Nucleus accumbens (tissue), 56 donors: ENCODE measurements at regions not wholly inside any gene's neighbourhood (a gene's known extent, or its start where the extent isn't known, plus 50 kb on each side); places are given as distances from the start of the nearest gene placed in this dataset.

ENCODE experiments used
- DNase-seq, 56 donors: peaks; one replicate each; lab custom pipeline; 2025; lab: John Stamatoyannopoulos, UW

- DNase-seq = peak in 3 of 56 donors; percentile 0 to 5 (median 2)
Measured at GRCh38 chr16:72371307-72372086, 199.5 kb upstream of the PMFBP1 start.

- no peak for DNase-seq
Measured at GRCh38 chr16:72369274-72369673, 197.3 kb upstream of the PMFBP1 start.

DNA sequence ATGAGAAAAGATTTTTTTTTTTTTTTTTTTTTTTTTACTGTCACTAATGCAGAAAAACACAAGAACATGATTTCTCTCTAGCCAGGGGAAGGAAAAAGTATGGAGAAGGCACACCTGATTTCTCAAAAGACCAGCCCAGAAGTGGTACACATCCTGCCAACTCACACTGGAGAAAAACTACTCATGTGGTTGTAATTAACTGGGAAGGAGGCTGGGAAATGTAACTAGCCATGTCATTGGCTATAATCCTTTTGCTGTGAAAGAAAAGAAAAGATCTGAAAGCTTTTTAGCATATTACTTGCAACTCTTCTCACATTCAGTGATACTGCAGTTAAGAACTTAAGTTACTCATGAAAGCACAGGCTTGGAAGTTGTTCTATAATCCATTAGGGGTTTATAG is 195.9 kb upstream of the PMFBP1 start:
- no peak for DNase-seq

GRCh38 chr16:72362973-72363372 is 191.0 kb upstream of the PMFBP1 start:
- DNase-seq = no peak

- no peak for DNase-seq
Measured at GRCh38 chr16:72362476-72362875, 190.5 kb upstream of the PMFBP1 start.

DNA sequence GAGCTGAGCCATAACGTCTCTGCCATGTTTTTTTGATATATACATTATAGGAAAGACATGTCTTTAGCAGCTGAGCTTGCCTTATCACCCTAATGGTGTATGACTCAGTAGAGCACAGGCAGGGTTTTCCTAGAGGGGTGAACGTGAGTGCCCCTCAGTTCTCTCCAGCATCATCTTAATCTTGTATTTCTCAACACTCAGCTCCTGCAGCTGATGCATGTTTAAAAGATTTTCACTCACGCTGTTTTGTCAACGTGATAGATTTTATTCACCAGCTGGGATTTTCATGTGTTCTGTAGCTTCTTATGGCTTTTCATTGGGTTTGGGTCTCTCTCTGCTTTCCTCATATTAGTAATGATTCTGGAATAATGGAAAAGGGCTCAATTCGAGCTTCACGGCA is 186.0 kb upstream of the PMFBP1 start:
- DNase-seq = no peak

DNA sequence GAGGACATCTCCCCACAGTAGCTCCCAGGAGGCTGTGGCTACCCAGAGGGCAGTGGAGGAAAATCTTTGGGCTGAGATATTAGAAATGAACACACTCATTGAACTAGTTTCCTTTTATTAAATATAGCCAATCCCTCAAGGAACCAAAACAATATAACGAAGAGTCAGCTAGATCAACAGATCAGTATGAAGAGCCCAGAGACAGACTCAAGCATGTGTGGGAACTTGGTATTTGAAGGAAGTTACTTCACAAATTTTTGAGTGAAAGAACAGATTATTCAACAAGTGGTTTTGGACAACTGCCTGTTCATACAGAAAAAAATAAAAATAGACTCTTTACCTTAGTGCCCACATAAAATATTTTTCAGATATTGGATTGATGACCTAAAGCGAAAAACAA is 183.6 kb upstream of the PMFBP1 start:
- no peak for DNase-seq

- DNase-seq = no peak
Measured at GRCh38 chr16:72349719-72350118, 177.8 kb upstream of the PMFBP1 start.

DNA sequence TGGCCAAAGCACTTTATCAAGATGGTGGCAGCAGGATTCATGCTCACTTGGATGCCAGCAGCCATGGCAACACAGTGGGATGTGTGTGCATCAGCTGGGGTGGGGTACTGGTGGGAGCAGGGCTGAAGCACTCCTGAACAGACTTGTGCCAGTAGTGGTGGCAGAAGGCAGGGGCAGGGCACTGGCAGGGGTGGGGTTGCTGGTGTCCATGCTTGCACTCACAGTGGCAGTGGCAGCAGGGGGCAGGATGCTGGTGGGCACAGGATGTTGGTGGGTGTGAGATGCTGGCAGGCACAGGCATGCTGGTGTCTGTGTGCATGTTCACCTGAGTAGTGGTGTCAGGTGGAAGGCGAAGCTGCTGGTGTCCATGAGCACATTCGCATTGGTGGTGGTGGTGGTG is 161.0 kb upstream of the PMFBP1 start:
- no peak for DNase-seq

- no peak for DNase-seq
Measured at GRCh38 chr16:72324578-72324977, 152.6 kb upstream of the PMFBP1 start.

DNA sequence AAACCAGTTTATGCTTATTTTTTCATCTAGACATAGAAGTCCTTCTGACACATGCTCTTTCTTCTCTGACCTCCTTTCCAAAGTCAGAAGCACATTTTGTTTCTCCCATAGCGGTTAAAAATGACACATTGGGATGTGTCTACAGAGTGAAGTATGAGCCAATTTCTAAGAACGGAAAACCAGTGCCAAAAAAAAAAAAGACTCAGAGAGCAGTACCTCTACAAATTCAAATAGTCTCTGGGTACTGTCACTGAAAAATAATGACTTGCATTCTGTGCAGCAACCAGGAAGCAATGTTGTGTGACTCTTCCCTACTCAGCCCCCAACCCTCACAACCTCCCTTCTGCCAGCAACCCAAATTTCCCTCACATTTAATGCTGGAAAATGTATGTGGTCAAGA is 145.5 kb upstream of the PMFBP1 start:
- DNase-seq = no peak

DNA sequence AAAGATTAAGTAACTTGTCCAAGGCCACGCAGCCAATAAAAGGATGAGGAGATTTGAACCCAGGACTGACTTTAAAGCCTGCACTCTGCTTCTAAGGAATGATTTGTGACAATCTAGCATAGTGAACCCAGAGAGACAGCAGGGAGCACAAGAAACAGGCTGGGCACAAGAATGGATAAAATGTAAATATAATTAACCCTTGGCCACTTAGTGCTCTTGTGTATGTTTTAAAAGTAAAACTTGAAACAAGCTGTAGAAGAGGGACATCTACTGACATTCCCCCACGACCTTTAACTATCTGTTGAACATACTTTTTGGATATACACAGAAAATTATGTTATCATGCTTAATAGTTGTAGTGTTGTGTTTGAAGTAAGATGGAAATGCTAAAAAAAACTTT is 141.9 kb upstream of the PMFBP1 start:
- DNase-seq = no peak

DNA sequence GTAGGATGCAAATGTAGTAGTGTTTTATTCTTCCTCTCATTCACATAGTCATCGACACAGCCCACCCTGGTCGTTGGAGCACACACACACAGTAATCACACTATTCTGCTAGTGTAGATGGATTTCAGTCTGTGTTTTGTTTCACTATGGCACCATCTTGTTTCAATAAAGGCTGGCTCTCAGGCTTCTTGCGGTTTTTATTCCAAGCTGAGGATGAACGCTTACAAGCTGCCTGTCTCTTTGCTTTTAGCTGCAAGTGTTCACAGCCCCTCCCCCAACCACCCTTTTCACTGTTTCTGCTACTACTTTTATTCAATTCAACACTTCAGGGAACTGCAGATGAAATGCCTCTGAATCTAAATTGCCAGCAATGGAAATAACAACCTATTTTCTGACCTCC is 140.9 kb upstream of the PMFBP1 start:
- peak in 7 of 56 donors; percentile 3 to 17 (median 3) for DNase-seq

DNA sequence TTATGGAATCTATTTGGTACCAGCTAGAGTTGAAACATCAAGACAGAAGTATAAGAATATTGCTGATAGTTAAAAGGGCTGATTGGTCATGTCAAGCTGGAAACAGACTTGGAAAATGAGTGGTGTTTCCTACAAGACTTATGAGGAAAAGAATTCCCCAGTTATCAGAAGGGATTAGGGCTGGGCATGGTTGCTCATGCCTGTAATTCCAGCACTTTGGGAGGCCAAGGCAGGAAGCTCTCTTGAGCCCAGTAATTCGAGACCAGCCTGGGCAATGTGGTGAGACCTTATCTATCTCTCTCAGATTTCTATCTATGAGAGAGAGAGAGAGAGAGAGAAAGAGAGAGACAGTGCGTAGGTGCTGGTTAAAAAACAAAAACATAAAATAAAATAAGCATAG is 139.5 kb upstream of the PMFBP1 start:
- DNase-seq = no peak

GRCh38 chr16:72309001-72309400 is 137.0 kb upstream of the PMFBP1 start:
- DNase-seq = no peak

DNA sequence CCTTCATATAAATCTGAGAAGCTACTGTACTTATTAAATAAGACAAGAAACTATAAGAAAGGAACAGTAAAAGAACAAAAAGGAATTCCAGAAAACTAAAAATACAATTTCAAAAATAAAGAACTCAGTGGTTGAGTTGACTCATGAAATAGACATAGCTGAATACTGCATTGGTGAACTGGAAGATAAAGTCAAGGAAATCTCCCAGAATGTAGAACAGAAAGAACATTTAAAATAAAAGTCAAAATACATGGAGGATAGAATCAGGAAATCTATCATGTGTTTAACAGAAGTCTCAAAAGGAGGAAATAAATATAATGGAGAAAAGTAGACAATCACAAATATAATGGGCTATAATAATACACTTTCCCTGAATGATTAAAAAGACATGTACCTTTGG is 136.4 kb upstream of the PMFBP1 start:
- DNase-seq = no peak

- no peak for DNase-seq
Measured at GRCh38 chr16:72302332-72302731, 130.4 kb upstream of the PMFBP1 start.

DNA sequence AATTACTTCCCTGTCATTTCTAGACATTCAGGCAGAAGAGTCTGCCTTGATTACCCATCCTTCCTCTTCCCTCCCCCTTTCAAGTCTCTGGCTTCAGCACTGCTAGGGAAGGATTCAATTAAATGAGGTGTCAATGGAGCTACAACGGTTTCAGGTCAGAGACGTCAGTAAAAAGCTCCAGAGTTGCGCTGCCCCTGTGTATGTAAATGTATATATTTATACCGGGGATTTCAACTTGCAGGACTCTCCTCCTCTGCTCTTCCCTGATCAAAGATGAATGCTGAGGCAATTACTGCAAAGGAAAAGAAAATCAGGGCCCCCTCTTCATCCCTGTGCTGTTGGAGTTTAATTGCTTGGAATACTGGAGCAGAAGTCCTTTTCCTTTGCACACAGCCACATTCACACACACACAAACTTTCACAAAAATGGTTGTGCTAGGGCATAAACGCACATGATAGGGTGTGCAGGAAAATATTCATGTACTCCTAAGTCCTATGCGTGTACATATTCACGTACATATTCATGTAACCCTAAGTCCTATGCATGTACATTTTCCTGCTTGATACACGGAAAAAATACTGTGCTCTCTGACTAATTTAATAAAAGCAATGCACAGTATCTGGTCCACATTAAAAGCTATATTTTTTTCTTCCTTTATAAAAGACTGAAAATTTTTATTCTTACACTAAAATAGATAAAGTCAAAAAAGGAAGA is 129.7 kb upstream of the PMFBP1 start:
- peak in 1 of 56 donors; percentile 4 for DNase-seq

DNA sequence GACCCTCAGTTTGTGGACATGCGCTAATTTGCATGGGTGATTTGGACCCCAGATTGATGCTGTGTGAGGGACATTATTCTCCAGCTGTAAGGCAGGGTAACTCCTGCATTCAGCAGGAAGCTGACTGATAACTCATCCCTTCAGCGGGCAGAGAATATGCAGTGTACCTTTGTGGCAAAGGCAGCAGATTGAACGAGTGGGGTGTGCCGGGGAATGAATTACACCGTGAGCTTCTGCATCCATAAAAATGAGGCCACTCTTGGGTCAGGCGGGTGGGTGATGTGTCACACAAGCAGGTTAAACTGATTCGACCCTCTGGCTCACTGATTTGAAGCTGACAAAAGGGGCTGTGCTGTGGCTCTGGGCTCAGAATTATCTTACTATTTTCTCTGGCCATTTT is 128.9 kb upstream of the PMFBP1 start:
- peak in 1 of 56 donors; percentile 4 for DNase-seq

- DNase-seq = no peak
Measured at GRCh38 chr16:72299684-72300243, 127.8 kb upstream of the PMFBP1 start.

GRCh38 chr16:72298961-72299360 is 127.0 kb upstream of the PMFBP1 start:
- DNase-seq = no peak

DNA sequence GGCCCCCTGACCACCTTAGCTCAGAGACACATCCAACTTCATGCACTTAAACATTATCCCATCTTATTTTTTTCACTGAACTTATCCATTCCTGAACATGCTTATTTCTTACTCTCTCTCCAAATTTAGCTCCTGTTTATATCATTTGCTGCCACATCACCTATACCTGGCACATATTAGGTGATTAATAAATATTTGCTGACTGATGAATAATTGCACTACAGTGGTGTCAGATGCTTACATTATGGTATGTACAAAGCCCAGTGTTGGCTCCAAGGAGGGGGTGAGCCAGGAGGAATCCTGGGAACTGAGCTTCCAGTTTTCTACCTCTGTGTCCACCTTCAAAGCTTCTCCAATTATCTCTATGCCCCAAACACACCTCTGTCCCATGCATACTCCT is 124.0 kb upstream of the PMFBP1 start:
- DNase-seq = no peak
